ENCODE measurements at regions not wholly inside any gene's neighbourhood (a gene's known extent, or its start where the extent isn't known, plus 50 kb on each side); places are given as distances from the start of the nearest gene placed in this dataset.

DNA sequence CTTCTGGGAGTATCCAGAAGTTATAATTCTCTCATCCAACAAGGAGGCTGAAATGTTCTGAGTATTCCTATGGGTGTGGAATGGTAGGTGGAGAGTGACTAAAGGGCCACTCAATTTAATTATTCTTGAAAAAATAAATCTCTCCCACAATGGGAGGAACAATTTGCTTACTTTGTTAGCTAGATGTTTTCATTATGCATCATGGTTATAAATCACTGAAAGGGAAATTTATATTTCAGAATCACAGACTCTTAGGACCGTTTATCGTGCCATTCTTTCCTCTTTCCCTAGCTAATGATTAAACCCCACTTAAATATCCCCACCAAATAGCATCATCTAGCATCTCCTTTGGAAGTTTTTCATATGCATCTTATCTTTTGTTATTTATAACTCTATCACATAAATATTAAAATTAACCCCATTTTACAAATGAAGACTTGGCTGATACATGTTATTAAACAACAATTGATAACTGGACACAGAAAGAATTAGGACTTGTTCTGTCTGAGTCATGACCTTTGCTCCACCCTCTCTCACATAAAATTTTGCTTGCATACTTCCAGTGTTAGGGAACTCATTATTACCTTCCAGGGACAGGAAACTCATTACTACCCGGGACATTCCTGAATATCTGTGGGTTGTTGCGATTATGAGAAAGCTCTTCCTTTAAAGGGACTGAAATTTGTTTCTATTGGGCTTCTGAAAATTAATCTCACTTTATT is 94.9 kb upstream of the NMUR2 start:
- no peaks in the 10 kb centered on the region for H3K79me2 ChIP-seq (ENCODE audit: insufficient read depth, low read depth)
- no peak overlapping the region for H3K27ac ChIP-seq
- H3K36me3 ChIP-seq (ENCODE audit: insufficient read depth), result no peaks in the 10 kb centered on the region
- TF ChIP-seq, protein P1, sequence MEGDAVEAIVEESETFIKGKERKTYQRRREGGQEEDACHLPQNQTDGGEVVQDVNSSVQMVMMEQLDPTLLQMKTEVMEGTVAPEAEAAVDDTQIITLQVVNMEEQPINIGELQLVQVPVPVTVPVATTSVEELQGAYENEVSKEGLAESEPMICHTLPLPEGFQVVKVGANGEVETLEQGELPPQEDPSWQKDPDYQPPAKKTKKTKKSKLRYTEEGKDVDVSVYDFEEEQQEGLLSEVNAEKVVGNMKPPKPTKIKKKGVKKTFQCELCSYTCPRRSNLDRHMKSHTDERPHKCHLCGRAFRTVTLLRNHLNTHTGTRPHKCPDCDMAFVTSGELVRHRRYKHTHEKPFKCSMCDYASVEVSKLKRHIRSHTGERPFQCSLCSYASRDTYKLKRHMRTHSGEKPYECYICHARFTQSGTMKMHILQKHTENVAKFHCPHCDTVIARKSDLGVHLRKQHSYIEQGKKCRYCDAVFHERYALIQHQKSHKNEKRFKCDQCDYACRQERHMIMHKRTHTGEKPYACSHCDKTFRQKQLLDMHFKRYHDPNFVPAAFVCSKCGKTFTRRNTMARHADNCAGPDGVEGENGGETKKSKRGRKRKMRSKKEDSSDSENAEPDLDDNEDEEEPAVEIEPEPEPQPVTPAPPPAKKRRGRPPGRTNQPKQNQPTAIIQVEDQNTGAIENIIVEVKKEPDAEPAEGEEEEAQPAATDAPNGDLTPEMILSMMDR (conservative IDR thresholded peaks at IDR 0.05; ENCODE audit: low read depth, low read length), result no peak
- H2AFZ ChIP-seq (ENCODE audit: low read depth), result no peak overlapping the region
- no peaks in the 10 kb centered on the region for H3K27me3 ChIP-seq (ENCODE audit: insufficient read depth, low read depth)
- H3K4me1 ChIP-seq (ENCODE audit: low read depth, poor library complexity, severe bottlenecking), result no peaks in the 10 kb centered on the region
- H3K9ac ChIP-seq, result no peak overlapping the region
- no peak overlapping the region for H3K4me3 ChIP-seq (IDR thresholded peaks at IDR 0.05; ENCODE audit: insufficient read depth, low read depth, low read length)
- no peaks in the 10 kb centered on the region for H4K20me1 ChIP-seq (ENCODE audit: insufficient read depth)
- H3K4me2 ChIP-seq, result no peak overlapping the region

DNA sequence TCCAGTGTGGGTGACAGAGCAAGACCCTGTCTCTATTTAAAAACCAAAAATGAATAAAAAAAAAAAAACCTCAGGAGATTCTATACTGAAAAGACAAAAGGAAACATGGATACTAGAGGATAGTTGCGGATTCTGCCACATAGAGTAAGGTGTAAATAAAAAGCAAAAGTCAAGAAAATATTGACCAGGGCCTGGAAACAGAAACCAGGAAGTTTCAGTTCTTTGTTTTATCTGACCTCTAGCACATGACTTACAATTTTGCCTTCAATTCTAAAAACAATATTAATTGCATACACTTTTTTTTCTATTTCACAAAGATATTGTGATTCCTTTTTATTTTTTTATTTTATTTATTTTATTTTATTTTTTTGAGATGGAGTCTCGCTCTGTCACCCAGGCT is 96.2 kb upstream of the NMUR2 start:
- no peaks in the 10 kb centered on the region for H3K79me2 ChIP-seq (ENCODE audit: insufficient read depth, low read depth)
- H3K27me3 ChIP-seq (ENCODE audit: insufficient read depth, low read depth), result no peaks in the 10 kb centered on the region
- no peak overlapping the region for H2AFZ ChIP-seq (ENCODE audit: low read depth)
- no peak overlapping the region for H3K4me2 ChIP-seq
- TF ChIP-seq, protein P1 (conservative IDR thresholded peaks at IDR 0.05; ENCODE audit: low read depth, low read length), result no peak
- H3K9ac ChIP-seq, result no peak overlapping the region
- H3K4me1 ChIP-seq (ENCODE audit: low read depth, poor library complexity, severe bottlenecking), result no peaks in the 10 kb centered on the region
- H3K4me3 ChIP-seq (IDR thresholded peaks at IDR 0.05; ENCODE audit: insufficient read depth, low read depth, low read length), result no peak overlapping the region
- H3K27ac ChIP-seq, result no peak overlapping the region
- H4K20me1 ChIP-seq (ENCODE audit: insufficient read depth), result no peaks in the 10 kb centered on the region
- no peaks in the 10 kb centered on the region for H3K36me3 ChIP-seq (ENCODE audit: insufficient read depth)

DNA sequence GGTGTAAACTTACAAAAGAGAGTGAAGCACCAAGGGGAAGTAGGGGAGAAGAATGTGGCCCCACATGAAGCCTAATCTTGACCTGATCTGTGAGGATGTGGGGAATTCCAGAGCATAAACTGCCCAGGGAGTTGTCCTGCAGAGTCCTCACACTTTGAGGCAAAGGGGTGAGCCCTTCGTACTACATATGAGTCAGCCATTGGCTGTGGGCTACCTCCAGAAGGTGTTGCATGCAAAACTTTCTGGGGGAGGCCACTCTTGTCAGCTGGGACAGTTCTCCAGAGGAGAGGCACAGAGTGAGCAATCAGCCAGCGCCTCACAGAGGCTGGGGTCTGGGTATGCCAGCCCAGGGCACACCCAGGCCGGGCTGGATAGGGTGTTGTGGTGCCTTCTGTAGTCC is 98.1 kb upstream of the NMUR2 start:
- no peak overlapping the region for H3K27ac ChIP-seq
- TF ChIP-seq, protein P1 (conservative IDR thresholded peaks at IDR 0.05; ENCODE audit: low read depth, low read length), result no peak
- no peak overlapping the region for H2AFZ ChIP-seq (ENCODE audit: low read depth)
- H3K36me3 ChIP-seq (ENCODE audit: insufficient read depth), result no peaks in the 10 kb centered on the region
- H4K20me1 ChIP-seq (ENCODE audit: insufficient read depth), result no peaks in the 10 kb centered on the region
- H3K4me2 ChIP-seq, result no peak overlapping the region
- no peaks in the 10 kb centered on the region for H3K79me2 ChIP-seq (ENCODE audit: insufficient read depth, low read depth)
- H3K27me3 ChIP-seq (ENCODE audit: insufficient read depth, low read depth), result no peaks in the 10 kb centered on the region
- H3K9ac ChIP-seq, result no peak overlapping the region
- H3K4me3 ChIP-seq (IDR thresholded peaks at IDR 0.05; ENCODE audit: insufficient read depth, low read depth, low read length), result no peak overlapping the region
- no peaks in the 10 kb centered on the region for H3K4me1 ChIP-seq (ENCODE audit: low read depth, poor library complexity, severe bottlenecking)

DNA sequence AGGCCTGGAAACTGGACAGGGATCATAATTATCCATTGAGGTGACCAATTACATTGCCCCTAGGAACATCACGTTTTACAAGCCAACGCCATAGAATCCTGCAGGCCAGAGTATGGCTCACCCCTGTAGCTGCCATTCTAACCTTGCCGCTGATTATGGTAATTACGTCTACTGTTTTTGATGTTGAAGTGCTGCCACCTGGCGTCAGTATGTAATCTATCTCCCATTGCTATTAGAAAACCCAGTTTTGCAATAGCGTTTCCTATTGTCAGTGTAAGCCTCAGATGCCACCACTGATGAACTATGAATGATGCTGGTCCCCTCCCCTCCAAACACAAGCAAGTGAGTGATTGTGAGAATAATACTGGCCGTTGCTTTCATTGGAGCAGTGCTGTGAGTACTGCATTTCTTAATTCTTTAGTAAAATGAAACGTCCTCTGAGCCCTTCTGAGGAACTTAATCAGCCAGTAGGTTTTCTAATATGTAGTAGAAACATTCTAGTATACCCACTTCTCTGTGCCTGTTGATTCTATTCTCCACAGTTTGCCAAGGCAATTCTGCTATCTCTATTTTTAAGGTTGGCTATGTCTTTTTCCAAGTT is 100.5 kb upstream of the NMUR2 start:
- Histone ChIP-seq H3K4me3 (IDR thresholded peaks at IDR 0.05; ENCODE audit: insufficient read depth, low read depth, low read length) (no peak overlapping the region), H2AFZ (ENCODE audit: low read depth) (no peak overlapping the region; the same call in 1 of the 2 replicates), H3K4me1 (ENCODE audit: low read depth, poor library complexity, severe bottlenecking) (no peaks in the 10 kb centered on the region), H3K79me2 (ENCODE audit: insufficient read depth, low read depth) (no peaks in the 10 kb centered on the region), H4K20me1 (ENCODE audit: insufficient read depth) (no peaks in the 10 kb centered on the region), H3K9ac (no peak overlapping the region), H3K36me3 (ENCODE audit: insufficient read depth) (no peaks in the 10 kb centered on the region), H3K4me2 (no peak overlapping the region), H3K27ac (no peak overlapping the region), H3K27me3 (ENCODE audit: insufficient read depth, low read depth) (no peaks in the 10 kb centered on the region)
- TF ChIP-seq, protein P1 (conservative IDR thresholded peaks at IDR 0.05; ENCODE audit: low read depth, low read length), result peak; percentile 56; the same call in 1 of the 2 replicates
